Panc1 (cell line): ENCODE measurements at regions not wholly inside any gene's neighbourhood (a gene's known extent, or its start where the extent isn't known, plus 50 kb on each side); places are given as distances from the start of the nearest gene placed in this dataset.

Experiments
- POLR2AphosphoS5 ChIP-seq: IDR thresholded peaks from 2 replicates; pipeline ENCODE4 v1.6.1; 2012; ENCODE audit warnings: mild to moderate bottlenecking, low read depth, low read length, moderate library complexity
- SIN3A ChIP-seq: IDR thresholded peaks from 2 replicates; pipeline ENCODE4 v1.6.1; 2012; ENCODE audit warnings: low read depth, mild to moderate bottlenecking, low read length, moderate library complexity, borderline replicate concordance; ENCODE audit not compliant: insufficient read depth
- TCF7L2 ChIP-seq: IDR thresholded peaks from 2 replicates; pipeline ENCODE4 v1.6.1; 2011; ENCODE audit warnings: mild to moderate bottlenecking, low read depth, low read length, inconsistent platforms
- TF ChIP-seq, protein P1 (sequence below): fragments of 450-650 bp; IDR thresholded peaks from 2 replicates; pipeline ENCODE4 v1.5.1; 2017; ENCODE audit warnings: mild to moderate bottlenecking

- TF ChIP-seq, protein P1, sequence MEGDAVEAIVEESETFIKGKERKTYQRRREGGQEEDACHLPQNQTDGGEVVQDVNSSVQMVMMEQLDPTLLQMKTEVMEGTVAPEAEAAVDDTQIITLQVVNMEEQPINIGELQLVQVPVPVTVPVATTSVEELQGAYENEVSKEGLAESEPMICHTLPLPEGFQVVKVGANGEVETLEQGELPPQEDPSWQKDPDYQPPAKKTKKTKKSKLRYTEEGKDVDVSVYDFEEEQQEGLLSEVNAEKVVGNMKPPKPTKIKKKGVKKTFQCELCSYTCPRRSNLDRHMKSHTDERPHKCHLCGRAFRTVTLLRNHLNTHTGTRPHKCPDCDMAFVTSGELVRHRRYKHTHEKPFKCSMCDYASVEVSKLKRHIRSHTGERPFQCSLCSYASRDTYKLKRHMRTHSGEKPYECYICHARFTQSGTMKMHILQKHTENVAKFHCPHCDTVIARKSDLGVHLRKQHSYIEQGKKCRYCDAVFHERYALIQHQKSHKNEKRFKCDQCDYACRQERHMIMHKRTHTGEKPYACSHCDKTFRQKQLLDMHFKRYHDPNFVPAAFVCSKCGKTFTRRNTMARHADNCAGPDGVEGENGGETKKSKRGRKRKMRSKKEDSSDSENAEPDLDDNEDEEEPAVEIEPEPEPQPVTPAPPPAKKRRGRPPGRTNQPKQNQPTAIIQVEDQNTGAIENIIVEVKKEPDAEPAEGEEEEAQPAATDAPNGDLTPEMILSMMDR, result no peak
- TF ChIP-seq TCF7L2 (no peak), POLR2AphosphoS5 (no peak), SIN3A (no peak)
Measured at GRCh38 chr2:181753686-181754085, 73.4 kb upstream of the NEUROD1 start.
